Heart right ventricle (tissue), 16 donors: ENCODE measurements at regions not wholly inside any gene's neighbourhood (a gene's known extent, or its start where the extent isn't known, plus 50 kb on each side); places are given as distances from the start of the nearest gene placed in this dataset.

Experiments used
- ATAC-seq, 8 donors: fragments of 200-7000 bp; cut with Tn5 transposase; one replicate each; pipeline ENCODE4 v1.9.1; 2020; ENCODE audit warnings: mild to moderate bottlenecking in 8 of 8, moderate library complexity in 8 of 8, moderate number of reproducible peaks in 1 of 8
- DNase-seq, 2 donors: peaks; one replicate each; pipeline ENCODE4 v3.0.0-alpha.2; 2020
- H3K27ac ChIP-seq, 10 donors: fragments of 200-600 bp; sonication (generic) in 2 of 10; one replicate each; pipeline versions ENCODE4 v1.5.0 to v1.8.0; 2020 to 2022; ENCODE audit warnings: mild to moderate bottlenecking in 3 of 10
- H3K27me3 ChIP-seq, 7 donors: fragments of 200-600 bp; one replicate each; pipeline ENCODE4 v1.8.0; 2021 to 2022; ENCODE audit warnings: mild to moderate bottlenecking in 2 of 7
- H3K36me3 ChIP-seq, 9 donors: fragments of 200-600 bp; sonication (generic) in 1 of 9; one replicate each; pipeline versions ENCODE4 v1.5.0 to v1.8.0; 2020 to 2022; ENCODE audit warnings: mild to moderate bottlenecking in 2 of 9
- H3K4me1 ChIP-seq, 9 donors: fragments of 200-600 bp; sonication (generic) in 1 of 9; one replicate each; pipeline versions ENCODE4 v1.5.0 to v1.8.0; 2020 to 2022; ENCODE audit warnings: mild to moderate bottlenecking in 4 of 9
- H3K4me3 ChIP-seq, 10 donors: fragments of 200-600 bp; sonication (generic) in 2 of 10; one replicate each; pipeline versions ENCODE4 v1.5.0 to v1.8.0; 2020 to 2022; ENCODE audit warnings: mild to moderate bottlenecking in 7 of 10, moderate library complexity in 2 of 10
- H3K9me3 ChIP-seq, 11 donors: fragments of 200-600 bp in 10 of 11; sonication (generic) in 2 of 11; one replicate each; pipeline versions ENCODE4 v1.5.0 to v1.8.0; 2013 to 2022; ENCODE audit warnings: mild to moderate bottlenecking in 2 of 11, control low read depth in 1 of 11, moderate library complexity in 1 of 11
- WGBS, 2 donors: extraction: QIAGEN DNeasy Blood & Tissue Kit; methylation state at CpG; one replicate each; pipeline ENCODE4 v1.1.7; 2013; ENCODE audit warnings: inconsistent platforms in 1 of 2; 5-methylcytosine and 5-hydroxymethylcytosine counted together
- intact Hi-C, 10 donors: fragments of 100-400 bp; cut with DNase I; formaldehyde crosslinking; loops; one replicate each; pipeline versions ENCODE4 v1.11.1 to v1.14.2; 2022
- TF ChIP-seq, protein P1 (sequence below), 9 donors: fragments of 200-600 bp; sonication (generic) in 2 of 9; IDR thresholded peaks; one replicate each; pipeline versions ENCODE4 v1.5.0 to v1.8.0; 2021 to 2022; ENCODE audit warnings: antibody characterized with exemption in 9 of 9, mild to moderate bottlenecking in 5 of 9, moderate library complexity in 1 of 9
- donor health status: Arrhythmogenic right ventricular cardiomyopathy.
- donor health status: ischemic (EF 13 %, LVEDD 7.1; RV severe dilation, severe dysfunction).
- donor health status: healthy with polysubstance abuse.
- donor health status: DM: no; HTN: yes; CAD: no.
- donor health status: DM: no; HTN: no; CAD: no.
- donor health status: ischemic (EF 25% LVEDD 6.9; RV normal size, moderate dysfunction).
- donor health status: ischemic (EF 25% LVEDD 5.7; RV mildly dilated, moderate dysfunction).
- donor health status: healthy.
- donor health status: DM: yes; HTN: yes; CAD: no.
- donor health status: Ischemic cardiomyopathy.
- donor health status: ischemic (EF 35%, LVEDD 5.7; RV mildly dilated, moderate dysfunction).
- donor health status: nonischemic (EF 11% LVEDD 7.7; RV severe dilation, severe dysfunction).
- donor health status: DM: yes; HTN: yes; CAD: no.
- donor health status: PGD.
- donor health status: ischemic (EF 29% LVEDD 5.4; RV normal size, mild dysfunction).
- donor health status: nonischemic (EF 23%, LVEDD 6.1; RV moderate dilation, normal function).

DNA sequence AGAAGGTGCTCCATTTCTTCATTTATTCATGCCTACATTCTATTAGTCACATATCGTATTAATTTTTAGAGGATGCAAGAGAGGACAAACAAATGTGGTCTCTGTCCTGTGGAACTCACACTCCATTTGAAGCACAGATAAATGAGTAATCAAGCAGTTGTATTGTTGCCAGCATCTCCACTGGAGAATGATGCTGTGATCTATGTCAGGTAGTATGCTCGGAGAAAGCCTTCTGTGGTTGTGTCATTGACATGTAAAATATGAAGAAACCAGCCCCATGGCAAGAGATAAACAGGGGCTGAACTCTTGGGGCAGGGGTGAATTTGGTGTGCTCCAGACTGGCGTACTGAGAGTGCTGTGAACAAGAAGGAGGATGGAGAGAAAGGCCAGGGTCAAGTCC is 101.2 kb downstream of the FASLG start:
- no peak for ATAC-seq
- intact Hi-C loops: no loop called here
- 79 to 87% methylated on average over 3 of the region's 3 CpGs for WGBS, 2 donors

DNA sequence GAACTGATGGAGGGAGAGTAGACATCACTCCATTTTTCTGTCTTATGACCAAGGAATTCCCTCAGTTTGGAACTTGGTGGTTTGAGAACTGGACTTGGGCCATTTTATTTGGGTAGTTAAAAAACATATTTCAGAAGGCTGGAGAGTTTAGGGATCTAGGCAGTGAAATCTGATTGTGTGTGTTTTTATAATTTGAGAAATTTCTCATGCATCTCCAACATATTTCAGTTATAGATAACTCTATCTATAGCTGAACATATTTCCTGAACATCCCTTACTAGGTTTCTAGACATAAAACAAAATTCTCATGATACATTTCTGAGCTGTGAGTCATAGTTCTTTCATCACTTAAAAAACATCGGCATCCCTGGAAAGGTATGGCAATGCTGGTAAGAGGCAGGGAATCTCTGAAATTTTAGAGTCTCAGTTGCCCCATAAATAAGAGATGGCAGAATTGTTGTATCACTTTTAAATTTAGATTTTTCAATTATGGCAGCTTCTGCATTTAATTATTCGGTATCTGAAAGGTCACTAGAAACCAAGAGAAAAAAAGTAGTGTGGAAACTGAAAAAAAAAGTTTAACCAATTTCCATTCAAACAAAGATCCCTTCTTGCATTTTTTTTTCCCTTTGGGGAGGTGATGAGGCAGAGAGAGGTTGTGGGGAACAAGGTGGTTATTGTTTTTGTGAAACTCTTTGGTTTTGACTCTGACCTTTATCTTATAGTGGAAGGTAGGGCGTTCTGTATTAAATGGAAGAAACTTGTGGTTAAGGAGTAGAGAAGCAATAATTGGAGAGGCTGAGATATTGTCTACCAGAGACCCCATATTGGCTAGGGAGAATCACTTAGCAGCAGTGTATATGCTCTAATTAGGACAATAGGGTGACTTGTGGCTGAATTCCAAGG is 102.9 kb downstream of the FASLG start:
- no peaks in the 10 kb centered on the region for H3K4me1 ChIP-seq
- H3K9me3 ChIP-seq: no peaks in the 10 kb centered on the region
- no peak overlapping the region for H3K4me3 ChIP-seq
- intact Hi-C loops: no loop called here
- peaks cover 0 to 5% (median 2%) of the 10 kb centered on the region in 7 donors for H3K27me3 ChIP-seq
- no peak overlapping the region for H3K27ac ChIP-seq
- H3K36me3 ChIP-seq: no peaks in the 10 kb centered on the region
- DNase-seq (no peak), ATAC-seq (no peak)
- 75 to 77% methylated on average over 3 of the region's 3 CpGs for WGBS, 2 donors
- TF ChIP-seq, protein P1, sequence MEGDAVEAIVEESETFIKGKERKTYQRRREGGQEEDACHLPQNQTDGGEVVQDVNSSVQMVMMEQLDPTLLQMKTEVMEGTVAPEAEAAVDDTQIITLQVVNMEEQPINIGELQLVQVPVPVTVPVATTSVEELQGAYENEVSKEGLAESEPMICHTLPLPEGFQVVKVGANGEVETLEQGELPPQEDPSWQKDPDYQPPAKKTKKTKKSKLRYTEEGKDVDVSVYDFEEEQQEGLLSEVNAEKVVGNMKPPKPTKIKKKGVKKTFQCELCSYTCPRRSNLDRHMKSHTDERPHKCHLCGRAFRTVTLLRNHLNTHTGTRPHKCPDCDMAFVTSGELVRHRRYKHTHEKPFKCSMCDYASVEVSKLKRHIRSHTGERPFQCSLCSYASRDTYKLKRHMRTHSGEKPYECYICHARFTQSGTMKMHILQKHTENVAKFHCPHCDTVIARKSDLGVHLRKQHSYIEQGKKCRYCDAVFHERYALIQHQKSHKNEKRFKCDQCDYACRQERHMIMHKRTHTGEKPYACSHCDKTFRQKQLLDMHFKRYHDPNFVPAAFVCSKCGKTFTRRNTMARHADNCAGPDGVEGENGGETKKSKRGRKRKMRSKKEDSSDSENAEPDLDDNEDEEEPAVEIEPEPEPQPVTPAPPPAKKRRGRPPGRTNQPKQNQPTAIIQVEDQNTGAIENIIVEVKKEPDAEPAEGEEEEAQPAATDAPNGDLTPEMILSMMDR (IDR thresholded peaks at IDR 0.05): no peak

More for the DNA sequence above, 101.2 kb downstream of the FASLG start:
- no peak for DNase-seq
- peaks cover 0 to 16% (median 2%) of the 10 kb centered on the region in 7 donors for H3K27me3 ChIP-seq
- no peak overlapping the region for H3K4me3 ChIP-seq
- H3K27ac ChIP-seq: no peak overlapping the region
- H3K36me3 ChIP-seq: no peaks in the 10 kb centered on the region
- H3K9me3 ChIP-seq: no peaks in the 10 kb centered on the region
- H3K4me1 ChIP-seq: peaks cover 0 to 1% (median 0%) of the 10 kb centered on the region in 9 donors
- TF ChIP-seq, protein P1 (IDR thresholded peaks at IDR 0.05): no peak

DNA sequence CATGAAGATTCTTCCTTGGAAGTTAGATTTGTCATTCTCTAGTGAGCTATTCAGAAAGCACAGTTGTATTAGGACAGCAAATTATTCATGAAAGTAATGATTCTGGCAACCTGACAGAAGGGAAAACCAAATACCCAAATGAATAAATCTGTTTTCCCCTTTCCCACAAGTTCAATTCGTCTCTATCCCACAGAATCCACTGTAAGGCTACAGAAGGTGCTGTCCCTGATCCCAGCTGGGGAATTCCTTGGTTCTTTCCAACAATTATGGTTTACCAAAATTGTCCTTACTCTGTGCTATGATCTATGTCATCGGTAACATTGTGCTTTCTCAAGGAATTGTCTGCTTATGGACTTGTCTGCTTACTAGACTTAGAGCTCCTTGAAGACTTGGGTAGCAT is 104.2 kb downstream of the FASLG start:
- H3K4me1 ChIP-seq: no peaks in the 10 kb centered on the region
- no peak overlapping the region for H3K4me3 ChIP-seq
- intact Hi-C loops: no loop called here
- DNase-seq (no peak), ATAC-seq (no peak)
- H3K9me3 ChIP-seq: no peaks in the 10 kb centered on the region
- WGBS, 2 donors: 75 to 78% methylated on average over 2 of the region's 2 CpGs
- H3K27ac ChIP-seq: no peak overlapping the region
- TF ChIP-seq, protein P1 (IDR thresholded peaks at IDR 0.05): no peak
- no peaks in the 10 kb centered on the region for H3K36me3 ChIP-seq
- H3K27me3 ChIP-seq: peaks cover 0 to 4% (median 0%) of the 10 kb centered on the region in 7 donors

DNA sequence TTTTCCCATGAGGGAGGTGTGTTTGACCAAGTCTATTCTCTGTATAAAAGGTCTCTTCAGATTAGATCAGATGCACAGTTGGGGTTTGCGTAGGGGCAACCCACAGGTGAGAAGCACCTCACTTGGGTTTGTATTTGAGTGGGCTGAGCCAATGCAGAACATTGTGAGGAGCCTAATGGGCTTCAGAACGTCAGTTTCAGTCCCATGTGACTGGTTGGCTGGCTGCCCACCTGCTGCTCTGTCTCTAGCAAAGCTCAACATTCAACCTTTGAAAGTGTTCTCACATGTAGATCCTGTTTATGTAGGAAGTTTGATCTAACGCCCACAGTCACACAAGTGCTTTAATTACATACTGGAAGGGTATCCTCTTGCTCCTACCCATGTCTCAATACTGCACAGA is 105.5 kb downstream of the FASLG start:
- no peaks in the 10 kb centered on the region for H3K36me3 ChIP-seq
- no peaks in the 10 kb centered on the region for H3K4me1 ChIP-seq
- ATAC-seq (no peak), DNase-seq (no peak)
- H3K9me3 ChIP-seq: no peaks in the 10 kb centered on the region
- H3K27me3 ChIP-seq: peaks cover 0 to 4% (median 0%) of the 10 kb centered on the region in 7 donors
- TF ChIP-seq, protein P1 (IDR thresholded peaks at IDR 0.05): no peak
- no peak overlapping the region for H3K4me3 ChIP-seq
- 43% methylated on average over 3 of the region's 3 CpGs for WGBS, 2 donors
- intact Hi-C loops: no loop called here
- H3K27ac ChIP-seq: no peak overlapping the region
